DMS53 treated with DMSO at 0.1 percent for 48 hours (cell line): ENCODE measurements at regions not wholly inside any gene's neighbourhood (a gene's known extent, or its start where the extent isn't known, plus 50 kb on each side); places are given as distances from the start of the nearest gene placed in this dataset.
"Not testable (repeated sequence)": the region's sequence is repeated elsewhere in the genome, so short reads cannot be mapped to it uniquely, and the experiment has no call there.

ENCODE experiments used
- DNase-seq: peaks from one replicate; lab custom pipeline; 2025; ENCODE audit not compliant: unreplicated experiment; lab: John Stamatoyannopoulos, UW

- no peak for DNase-seq
Measured at GRCh38 chr2:160721089-160722040, 227.8 kb upstream of the RBMS1 start.

GRCh38 chr2:160726046-160726445, 232.4 kb upstream of the RBMS1 start:
- no peak for DNase-seq

- DNase-seq = no peak
Measured at GRCh38 chr2:160730296-160730995, 236.8 kb upstream of the RBMS1 start.

GRCh38 chr2:160731415-160731814, 237.8 kb upstream of the RBMS1 start:
- no peak for DNase-seq

GRCh38 chr2:160731856-160732255, 238.2 kb upstream of the RBMS1 start:
- DNase-seq = no peak

GRCh38 chr2:160735696-160736095, 242.1 kb upstream of the RBMS1 start:
- no peak for DNase-seq

- DNase-seq = peak; percentile 15
Measured at GRCh38 chr2:160736148-160737028, 242.8 kb upstream of the RBMS1 start.

GRCh38 chr2:160737247-160737646, 243.6 kb upstream of the RBMS1 start:
- no peak for DNase-seq

GRCh38 chr2:160741271-160741670, 247.7 kb upstream of the RBMS1 start:
- DNase-seq = no peak

- DNase-seq = no peak
Measured at GRCh38 chr2:160741815-160742214, 248.2 kb upstream of the RBMS1 start.

GRCh38 chr2:160742667-160743066, 249.1 kb upstream of the RBMS1 start:
- DNase-seq = no peak

- DNase-seq = no peak
Measured at GRCh38 chr2:160747501-160748170, 254.0 kb upstream of the RBMS1 start.

- DNase-seq = no peak
Measured at GRCh38 chr2:160751021-160751420, 257.4 kb upstream of the RBMS1 start.

- DNase-seq = no peak
Measured at GRCh38 chr2:160752475-160753330, 259.1 kb upstream of the RBMS1 start.

- DNase-seq = no peak
Measured at GRCh38 chr2:160753331-160753654, 259.7 kb upstream of the RBMS1 start.

- no peak for DNase-seq
Measured at GRCh38 chr2:160753960-160754359, 260.4 kb upstream of the RBMS1 start.

GRCh38 chr2:160756481-160756880, 262.9 kb upstream of the RBMS1 start:
- no peak for DNase-seq

GRCh38 chr2:160762493-160763128, 269.0 kb upstream of the RBMS1 start:
- not testable (repeated sequence) for DNase-seq

- no peak for DNase-seq
Measured at GRCh38 chr2:160783474-160783873, 289.9 kb upstream of the RBMS1 start.
